CD4-positive, alpha-beta T cell treated with Interleukin-21 for 1 hour (primary cell): ENCODE measurements at regions not wholly inside any gene's neighbourhood (a gene's known extent, or its start where the extent isn't known, plus 50 kb on each side); places are given as distances from the start of the nearest gene placed in this dataset.
A peak's percentile ranks its signal among the peaks of the same experiment; 100 is the strongest.

Experiments
- DNase-seq: peaks from one replicate; pipeline ENCODE4 v3.0.0-alpha.2; 2020

- no peak for DNase-seq
Measured at GRCh38 chr15:91692596-91692995, 160.9 kb upstream of the SLCO3A1 start.

GRCh38 chr15:91694131-91694830 is 159.2 kb upstream of the SLCO3A1 start:
- DNase-seq: no peak

DNA sequence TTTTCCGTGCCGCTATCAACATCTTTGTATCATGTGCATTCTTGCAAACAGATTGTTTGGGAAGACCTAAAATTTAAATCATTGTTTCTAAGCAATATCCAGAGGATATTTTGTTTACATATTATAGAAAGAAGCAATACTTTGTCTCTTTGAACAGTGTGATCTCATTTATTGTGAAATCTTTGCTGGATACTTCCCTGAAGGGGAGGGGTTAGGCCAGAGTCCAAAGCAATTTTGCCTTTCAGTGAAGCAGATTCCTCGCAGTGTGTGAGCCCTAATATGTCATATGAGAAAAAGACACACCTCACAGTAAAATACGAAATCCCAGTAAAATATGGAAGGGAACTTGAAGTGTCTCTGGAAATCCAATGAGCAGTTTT is 158.7 kb upstream of the SLCO3A1 start:
- no peak for DNase-seq

GRCh38 chr15:91695799-91696198 is 157.7 kb upstream of the SLCO3A1 start:
- DNase-seq: no peak

DNA sequence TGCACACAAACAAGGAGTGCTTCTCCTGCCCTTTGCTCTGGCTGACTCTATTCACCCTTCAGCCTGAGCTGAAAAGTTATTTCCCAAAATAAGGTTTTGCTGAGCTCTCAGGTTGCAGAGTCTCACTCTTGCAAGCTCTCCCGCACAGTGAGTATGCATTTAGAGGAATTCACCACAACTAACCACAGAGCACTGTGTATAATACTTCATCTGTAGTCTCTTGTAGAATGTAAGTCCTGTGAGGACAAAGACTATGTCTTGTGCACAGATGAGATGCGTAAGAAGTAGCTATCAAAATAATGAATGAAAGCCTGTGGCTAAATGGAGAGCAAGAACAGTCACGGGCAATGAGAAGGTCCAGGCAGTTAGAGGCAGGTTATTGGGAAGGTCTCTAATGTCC is 156.5 kb upstream of the SLCO3A1 start:
- DNase-seq: no peak

DNA sequence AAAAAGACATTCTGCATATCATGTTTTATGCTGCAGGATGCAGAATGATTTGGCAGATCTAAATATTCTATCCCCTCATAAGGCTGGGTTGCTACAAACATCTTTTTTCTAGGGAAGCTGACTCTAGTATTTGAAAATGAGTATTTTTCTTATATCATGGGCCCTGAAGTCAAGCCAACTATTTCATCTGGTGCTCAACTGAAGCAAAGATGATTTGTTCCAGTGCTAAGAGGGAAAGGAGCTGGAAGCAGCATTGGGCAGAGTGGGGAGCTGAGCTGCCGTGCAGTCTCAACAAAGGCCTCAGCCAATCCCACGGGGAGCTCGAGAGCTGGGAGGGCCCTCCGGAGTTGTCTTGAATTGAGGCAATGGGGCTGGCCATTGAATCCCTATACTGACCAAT is 155.3 kb upstream of the SLCO3A1 start:
- DNase-seq: no peak

- DNase-seq: no peak
Measured at GRCh38 chr15:91699741-91700140, 153.8 kb upstream of the SLCO3A1 start.

DNA sequence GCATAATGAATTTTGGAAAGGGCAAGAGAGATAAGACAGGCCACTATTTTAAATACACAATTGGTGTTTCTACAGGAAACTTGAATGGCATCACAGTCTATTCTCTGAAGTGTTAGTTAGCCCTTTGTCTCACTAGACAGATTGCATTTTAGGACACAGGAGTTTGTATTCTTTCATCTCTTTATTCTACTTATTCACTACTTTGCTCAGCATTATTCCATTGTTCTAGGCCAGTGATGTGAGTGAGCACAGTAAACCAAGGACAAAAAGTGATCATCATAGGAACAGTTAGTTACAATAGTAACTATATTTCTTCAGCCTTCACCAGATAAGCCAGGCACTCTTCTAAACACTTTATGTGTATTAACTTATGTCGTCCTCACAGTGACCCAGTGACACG is 150.2 kb upstream of the SLCO3A1 start:
- DNase-seq: no peak

DNA sequence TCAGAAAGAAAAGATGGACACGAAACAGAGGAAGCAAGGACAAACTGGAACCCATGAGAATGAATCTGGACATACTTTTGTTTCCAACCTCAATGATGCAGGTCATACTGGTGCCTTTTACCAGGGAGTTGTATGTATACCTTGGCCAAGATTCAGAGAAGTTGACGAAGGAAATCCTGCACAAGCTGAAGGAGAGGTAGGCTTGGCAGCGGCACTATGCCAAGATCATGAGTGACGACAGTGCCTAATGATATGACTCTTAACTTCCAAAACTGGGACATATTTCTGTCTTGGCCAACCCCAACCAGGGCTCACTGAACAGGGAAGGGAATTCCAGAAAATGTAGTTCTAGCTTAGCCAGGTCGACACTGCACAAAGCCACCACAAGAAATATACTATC is 149.2 kb upstream of the SLCO3A1 start:
- no peak for DNase-seq

GRCh38 chr15:91706322-91707032 is 147.0 kb upstream of the SLCO3A1 start:
- DNase-seq: peak; percentile 89

GRCh38 chr15:91710080-91710698 is 143.3 kb upstream of the SLCO3A1 start:
- no peak for DNase-seq

- no peak for DNase-seq
Measured at GRCh38 chr15:91711384-91712033, 142.0 kb upstream of the SLCO3A1 start.

DNA sequence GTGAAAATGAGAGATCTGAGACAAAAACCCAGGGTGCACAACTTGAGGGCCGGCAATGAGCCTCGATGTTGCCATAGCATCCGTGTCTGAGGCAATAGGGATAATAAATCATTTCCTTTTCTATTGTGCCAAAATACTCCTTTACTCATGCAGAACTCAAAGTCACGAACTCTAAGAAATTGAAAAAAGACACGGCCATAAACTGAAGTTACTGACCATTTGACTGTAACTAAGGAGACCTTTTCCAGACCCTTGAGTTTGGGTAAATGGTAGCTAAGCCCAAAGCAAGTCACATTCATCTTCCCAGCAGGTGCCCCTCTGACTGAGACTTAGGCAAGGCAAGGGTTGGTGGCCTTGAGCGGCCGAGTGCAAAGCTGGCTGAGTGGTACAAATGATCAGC is 141.2 kb upstream of the SLCO3A1 start:
- DNase-seq: no peak

DNA sequence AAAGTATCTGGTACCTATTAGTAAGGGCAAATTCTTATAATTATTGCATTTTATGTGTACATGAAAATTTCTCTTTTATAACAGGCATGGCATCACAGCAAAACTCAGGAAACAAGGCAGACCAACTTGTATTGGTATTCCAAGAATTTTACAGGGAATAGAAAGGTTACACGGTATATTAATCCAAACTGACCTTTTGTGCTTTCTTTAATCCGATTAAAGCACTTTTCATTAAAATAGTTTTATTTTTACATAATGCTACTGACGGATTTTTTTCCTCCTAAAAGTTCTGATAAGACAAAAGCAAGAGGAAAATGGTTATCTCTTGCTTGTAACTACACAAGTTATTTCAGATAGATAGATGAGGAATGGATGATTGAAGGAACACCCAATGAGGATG is 137.0 kb upstream of the SLCO3A1 start:
- no peak for DNase-seq

GRCh38 chr15:91717811-91718210 is 135.7 kb upstream of the SLCO3A1 start:
- DNase-seq: no peak

DNA sequence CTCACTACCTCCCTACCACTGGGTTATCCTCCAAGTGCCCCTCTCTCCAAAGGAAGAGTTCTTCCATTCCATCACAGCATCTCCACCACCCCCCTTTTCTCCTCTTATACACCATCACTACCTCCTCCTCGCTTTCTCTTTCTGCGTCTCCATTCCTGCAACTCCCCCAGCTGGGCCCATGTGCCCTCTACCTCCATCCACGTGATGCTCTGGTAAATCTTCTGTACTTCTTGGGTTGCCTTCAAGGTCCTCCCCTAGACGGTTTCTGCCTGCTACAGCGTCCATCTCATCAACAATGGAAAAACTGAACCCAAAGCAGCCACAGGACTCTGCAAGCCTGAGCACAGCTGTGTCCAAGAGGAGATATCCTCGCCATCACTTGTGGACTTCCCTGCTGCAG is 129.5 kb upstream of the SLCO3A1 start:
- no peak for DNase-seq

- DNase-seq: no peak
Measured at GRCh38 chr15:91733661-91734060, 119.8 kb upstream of the SLCO3A1 start.

DNA sequence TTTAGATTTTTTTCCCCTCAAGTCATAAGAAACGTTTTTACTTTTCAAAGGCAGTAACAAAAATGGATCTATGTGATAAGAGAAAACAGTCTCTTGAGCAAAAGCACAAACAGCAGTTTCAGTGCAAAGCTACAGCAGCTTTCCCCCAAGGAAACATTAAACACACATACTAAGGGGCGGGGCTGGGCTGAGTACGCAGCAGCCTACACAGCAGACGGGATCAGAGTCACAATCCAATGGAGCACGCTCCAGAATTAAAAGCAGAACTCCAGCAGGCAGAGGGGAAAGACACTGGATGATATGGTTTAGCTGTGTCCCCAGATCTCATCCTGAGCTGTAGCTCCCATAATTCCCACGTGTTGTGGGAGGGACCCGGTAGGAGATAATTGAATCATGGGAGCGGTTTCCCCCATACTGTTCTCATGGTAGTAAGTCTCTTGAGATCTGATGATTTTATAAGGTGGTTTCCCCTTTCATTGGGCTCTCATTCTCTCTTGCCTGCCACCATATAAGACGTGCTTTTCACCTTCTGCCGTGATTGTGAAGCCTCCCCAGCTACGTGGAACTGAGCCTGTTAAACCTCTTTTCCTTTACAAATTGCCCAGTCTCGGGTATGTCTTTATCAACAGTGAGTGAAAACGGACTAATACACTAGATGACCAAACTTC is 116.2 kb upstream of the SLCO3A1 start:
- DNase-seq: no peak

GRCh38 chr15:91741986-91742385 is 111.5 kb upstream of the SLCO3A1 start:
- DNase-seq: no peak

- DNase-seq: no peak
Measured at GRCh38 chr15:91751611-91752010, 101.9 kb upstream of the SLCO3A1 start.

DNA sequence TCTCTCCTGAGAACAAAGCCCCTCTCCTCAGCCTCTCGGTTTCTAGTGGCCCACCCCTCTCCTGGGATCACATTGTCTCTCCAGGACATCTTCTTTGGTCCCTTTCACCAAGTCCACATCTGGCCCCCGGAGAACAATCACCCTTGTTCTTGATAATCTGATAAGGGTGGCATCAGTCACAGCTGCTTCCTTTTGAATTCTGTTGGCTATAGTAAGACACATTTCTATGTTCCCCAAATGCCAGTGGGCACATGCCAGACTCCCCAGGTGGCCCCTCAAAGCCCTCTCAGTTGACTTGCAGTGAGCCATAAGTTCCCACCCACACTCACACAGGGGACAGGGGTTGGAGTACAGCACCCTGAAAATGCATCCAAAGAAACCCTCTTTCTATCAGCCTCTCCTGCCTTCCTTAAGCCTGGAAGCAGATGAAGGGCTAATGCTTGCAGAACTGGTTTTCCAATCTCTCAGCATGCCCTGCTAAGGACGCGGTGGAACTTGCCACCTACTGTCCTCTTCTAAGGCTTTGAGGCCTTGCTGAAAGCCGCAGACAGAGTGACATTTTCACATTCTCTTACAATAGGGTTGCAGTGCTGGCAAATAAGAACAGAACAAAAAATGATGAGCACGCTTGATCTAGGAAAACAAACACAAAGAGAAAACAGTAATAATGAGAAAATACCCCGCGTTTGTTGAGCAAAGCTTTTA is 101.3 kb upstream of the SLCO3A1 start:
- no peak for DNase-seq

GRCh38 chr15:91759560-91759959 is 93.9 kb upstream of the SLCO3A1 start:
- no peak for DNase-seq

- no peak for DNase-seq
Measured at GRCh38 chr15:91765660-91766059, 87.8 kb upstream of the SLCO3A1 start.
